ENCODE measurements at regions not wholly inside any gene's neighbourhood (a gene's known extent, or its start where the extent isn't known, plus 50 kb on each side); places are given as distances from the start of the nearest gene placed in this dataset.

DNA sequence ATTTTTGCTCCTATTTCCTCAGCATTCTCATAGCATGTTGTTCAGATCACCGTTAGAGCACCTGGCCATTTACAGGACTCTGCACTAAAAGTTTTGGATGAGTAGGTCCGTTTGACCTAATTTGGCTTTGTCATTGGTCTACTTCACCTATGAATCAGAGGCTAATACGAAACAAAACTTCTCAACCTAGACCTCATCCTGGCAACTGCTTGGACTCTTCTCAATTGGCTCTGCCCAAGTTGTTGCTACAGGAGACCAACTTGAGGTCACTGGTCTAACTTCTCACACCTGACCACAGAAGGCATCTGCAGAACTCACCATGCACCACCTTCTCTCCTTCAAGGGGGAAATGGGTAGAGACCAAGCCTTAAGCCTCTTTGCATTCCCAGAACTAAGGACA lies 663.7 kb downstream of the PLCL1 start:
- TF ChIP-seq, protein P1, sequence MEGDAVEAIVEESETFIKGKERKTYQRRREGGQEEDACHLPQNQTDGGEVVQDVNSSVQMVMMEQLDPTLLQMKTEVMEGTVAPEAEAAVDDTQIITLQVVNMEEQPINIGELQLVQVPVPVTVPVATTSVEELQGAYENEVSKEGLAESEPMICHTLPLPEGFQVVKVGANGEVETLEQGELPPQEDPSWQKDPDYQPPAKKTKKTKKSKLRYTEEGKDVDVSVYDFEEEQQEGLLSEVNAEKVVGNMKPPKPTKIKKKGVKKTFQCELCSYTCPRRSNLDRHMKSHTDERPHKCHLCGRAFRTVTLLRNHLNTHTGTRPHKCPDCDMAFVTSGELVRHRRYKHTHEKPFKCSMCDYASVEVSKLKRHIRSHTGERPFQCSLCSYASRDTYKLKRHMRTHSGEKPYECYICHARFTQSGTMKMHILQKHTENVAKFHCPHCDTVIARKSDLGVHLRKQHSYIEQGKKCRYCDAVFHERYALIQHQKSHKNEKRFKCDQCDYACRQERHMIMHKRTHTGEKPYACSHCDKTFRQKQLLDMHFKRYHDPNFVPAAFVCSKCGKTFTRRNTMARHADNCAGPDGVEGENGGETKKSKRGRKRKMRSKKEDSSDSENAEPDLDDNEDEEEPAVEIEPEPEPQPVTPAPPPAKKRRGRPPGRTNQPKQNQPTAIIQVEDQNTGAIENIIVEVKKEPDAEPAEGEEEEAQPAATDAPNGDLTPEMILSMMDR (IDR thresholded peaks at IDR 0.05) = no peak
- no peak for TF ChIP-seq EZH2 (IDR thresholded peaks at IDR 0.05; ENCODE audit: borderline replicate concordance, insufficient read depth, low read depth, low read length, poor library complexity, severe bottlenecking)
